Right lobe of liver (tissue), 4 donors: ENCODE measurements at regions not wholly inside any gene's neighbourhood (a gene's known extent, or its start where the extent isn't known, plus 50 kb on each side); places are given as distances from the start of the nearest gene placed in this dataset.
"Not testable (repeated sequence)": the region's sequence is repeated elsewhere in the genome, so short reads cannot be mapped to it uniquely, and the experiment has no call there.

Experiments
- POLR2A ChIP-seq: fragments of 450-650 bp; IDR thresholded peaks from one replicate; pipeline ENCODE4 v1.6.1; 2017; ENCODE audit warnings: antibody characterized with exemption, mild to moderate bottlenecking
- TF ChIP-seq, protein P1 (sequence below), 4 donors: fragments of 200-600 bp in 3 of 4; fragments of 450-650 bp in 1 of 4; IDR thresholded peaks; one replicate each; pipeline versions ENCODE4 v1.5.1 to v1.8.0; 2016 to 2022; ENCODE audit warnings: antibody characterized with exemption in 4 of 4, mild to moderate bottlenecking in 2 of 4
- donor health status: DM: no; HTN: no; CAD: no.
- donor health status: DM: no; HTN: no; CAD: no.
- donor health status: DM: no; HTN: yes; CAD: no.

GRCh38 chr14:105615986-105616801, 89.8 kb downstream of the TMEM121 start:
- TF ChIP-seq, protein P1, sequence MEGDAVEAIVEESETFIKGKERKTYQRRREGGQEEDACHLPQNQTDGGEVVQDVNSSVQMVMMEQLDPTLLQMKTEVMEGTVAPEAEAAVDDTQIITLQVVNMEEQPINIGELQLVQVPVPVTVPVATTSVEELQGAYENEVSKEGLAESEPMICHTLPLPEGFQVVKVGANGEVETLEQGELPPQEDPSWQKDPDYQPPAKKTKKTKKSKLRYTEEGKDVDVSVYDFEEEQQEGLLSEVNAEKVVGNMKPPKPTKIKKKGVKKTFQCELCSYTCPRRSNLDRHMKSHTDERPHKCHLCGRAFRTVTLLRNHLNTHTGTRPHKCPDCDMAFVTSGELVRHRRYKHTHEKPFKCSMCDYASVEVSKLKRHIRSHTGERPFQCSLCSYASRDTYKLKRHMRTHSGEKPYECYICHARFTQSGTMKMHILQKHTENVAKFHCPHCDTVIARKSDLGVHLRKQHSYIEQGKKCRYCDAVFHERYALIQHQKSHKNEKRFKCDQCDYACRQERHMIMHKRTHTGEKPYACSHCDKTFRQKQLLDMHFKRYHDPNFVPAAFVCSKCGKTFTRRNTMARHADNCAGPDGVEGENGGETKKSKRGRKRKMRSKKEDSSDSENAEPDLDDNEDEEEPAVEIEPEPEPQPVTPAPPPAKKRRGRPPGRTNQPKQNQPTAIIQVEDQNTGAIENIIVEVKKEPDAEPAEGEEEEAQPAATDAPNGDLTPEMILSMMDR (IDR thresholded peaks at IDR 0.05), result not testable (repeated sequence)
- TF ChIP-seq POLR2A, result not testable (repeated sequence)
